ENCODE measurements at regions not wholly inside any gene's neighbourhood (a gene's known extent, or its start where the extent isn't known, plus 50 kb on each side); places are given as distances from the start of the nearest gene placed in this dataset.

DNA sequence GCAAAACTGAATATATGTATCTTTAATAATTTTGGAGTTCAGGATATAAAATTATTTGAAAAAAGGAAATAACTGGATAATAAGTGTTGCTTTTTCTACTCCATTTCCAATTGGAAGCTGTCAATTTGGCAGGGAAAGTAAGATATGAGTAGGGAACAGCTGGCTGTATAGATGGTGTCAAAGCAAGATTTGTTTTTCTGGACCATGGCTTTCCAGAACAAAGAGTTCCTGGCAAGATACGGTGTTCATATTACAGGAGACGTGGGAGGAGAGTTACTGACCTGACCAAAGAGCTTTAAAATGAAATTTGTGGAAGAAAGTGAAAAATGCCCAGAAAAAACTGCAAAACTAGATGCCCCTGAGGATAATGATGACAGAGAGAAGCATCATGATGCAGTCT, 442.7 kb upstream of the KIRREL3 start:
- Histone ChIP-seq H3K4me3 (no peak overlapping the region), H3K4me1 (no peaks in the 10 kb centered on the region), H3K27me3 (no peaks in the 10 kb centered on the region), H3K9me3 (no peaks in the 10 kb centered on the region), H3K36me3 (no peaks in the 10 kb centered on the region), H3K27ac (no peak overlapping the region)
- no peak for DNase-seq (ENCODE audit: low spot score in 2 of 2)
- intact Hi-C loops (cut with DNase I): no loop called here
- TF ChIP-seq, protein P1, sequence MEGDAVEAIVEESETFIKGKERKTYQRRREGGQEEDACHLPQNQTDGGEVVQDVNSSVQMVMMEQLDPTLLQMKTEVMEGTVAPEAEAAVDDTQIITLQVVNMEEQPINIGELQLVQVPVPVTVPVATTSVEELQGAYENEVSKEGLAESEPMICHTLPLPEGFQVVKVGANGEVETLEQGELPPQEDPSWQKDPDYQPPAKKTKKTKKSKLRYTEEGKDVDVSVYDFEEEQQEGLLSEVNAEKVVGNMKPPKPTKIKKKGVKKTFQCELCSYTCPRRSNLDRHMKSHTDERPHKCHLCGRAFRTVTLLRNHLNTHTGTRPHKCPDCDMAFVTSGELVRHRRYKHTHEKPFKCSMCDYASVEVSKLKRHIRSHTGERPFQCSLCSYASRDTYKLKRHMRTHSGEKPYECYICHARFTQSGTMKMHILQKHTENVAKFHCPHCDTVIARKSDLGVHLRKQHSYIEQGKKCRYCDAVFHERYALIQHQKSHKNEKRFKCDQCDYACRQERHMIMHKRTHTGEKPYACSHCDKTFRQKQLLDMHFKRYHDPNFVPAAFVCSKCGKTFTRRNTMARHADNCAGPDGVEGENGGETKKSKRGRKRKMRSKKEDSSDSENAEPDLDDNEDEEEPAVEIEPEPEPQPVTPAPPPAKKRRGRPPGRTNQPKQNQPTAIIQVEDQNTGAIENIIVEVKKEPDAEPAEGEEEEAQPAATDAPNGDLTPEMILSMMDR (IDR thresholded peaks at IDR 0.05): no peak

DNA sequence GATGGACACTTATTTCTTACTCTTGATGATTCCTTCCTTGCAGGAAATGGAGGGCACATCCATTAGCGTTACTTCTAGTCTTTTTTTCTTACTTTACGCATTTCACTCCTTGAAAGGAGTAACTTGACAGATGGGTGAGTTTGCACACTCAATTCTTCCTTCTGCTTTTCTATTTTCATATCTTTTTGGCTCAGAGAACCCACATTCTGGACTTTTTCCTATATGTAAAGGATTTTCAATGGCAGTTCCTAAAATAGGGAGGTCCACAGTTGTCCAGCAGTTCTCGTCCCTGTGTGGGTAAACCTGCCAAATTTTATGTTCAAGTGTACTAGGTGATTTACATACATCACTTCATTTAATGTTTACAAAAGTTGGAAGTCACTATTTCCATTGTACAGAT, 440.0 kb upstream of the KIRREL3 start:
- H3K27me3 ChIP-seq: no peaks in the 10 kb centered on the region
- no peaks in the 10 kb centered on the region for H3K36me3 ChIP-seq
- H3K9me3 ChIP-seq: no peaks in the 10 kb centered on the region
- DNase-seq (ENCODE audit: low spot score in 2 of 2): no peak
- TF ChIP-seq, protein P1 (IDR thresholded peaks at IDR 0.05): no peak
- H3K4me3 ChIP-seq: no peak overlapping the region
- intact Hi-C loops (cut with DNase I): no loop called here
- no peak overlapping the region for H3K27ac ChIP-seq
- H3K4me1 ChIP-seq: no peaks in the 10 kb centered on the region

DNA sequence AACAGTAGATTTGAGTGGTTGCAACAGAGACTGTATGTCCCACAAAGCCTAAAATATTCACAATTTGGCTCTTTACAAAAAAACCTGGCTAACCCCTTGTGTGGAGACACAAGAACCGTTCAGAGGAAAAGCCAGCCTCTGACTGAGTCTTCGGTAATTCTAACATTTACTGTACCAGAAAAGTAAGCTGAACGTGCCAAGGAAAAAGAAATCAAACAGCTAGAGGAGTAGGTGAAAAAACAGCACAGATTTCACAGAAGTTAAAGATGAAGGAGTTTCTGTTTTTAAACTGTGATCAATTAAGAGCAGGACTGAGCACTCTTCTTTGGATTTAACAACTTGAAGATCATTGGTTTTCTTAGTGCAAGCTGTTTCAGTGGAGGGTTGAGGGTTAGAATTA, 424.7 kb upstream of the KIRREL3 start:
- H3K27me3 ChIP-seq: no peaks in the 10 kb centered on the region
- H3K27ac ChIP-seq: no peak overlapping the region
- DNase-seq (ENCODE audit: low spot score in 2 of 2): no peak
- H3K36me3 ChIP-seq: no peaks in the 10 kb centered on the region
- TF ChIP-seq, protein P1 (IDR thresholded peaks at IDR 0.05): no peak
- no peak overlapping the region for H3K4me3 ChIP-seq
- intact Hi-C loops (cut with DNase I): no loop called here
- H3K9me3 ChIP-seq: no peaks in the 10 kb centered on the region
- H3K4me1 ChIP-seq: no peaks in the 10 kb centered on the region

DNA sequence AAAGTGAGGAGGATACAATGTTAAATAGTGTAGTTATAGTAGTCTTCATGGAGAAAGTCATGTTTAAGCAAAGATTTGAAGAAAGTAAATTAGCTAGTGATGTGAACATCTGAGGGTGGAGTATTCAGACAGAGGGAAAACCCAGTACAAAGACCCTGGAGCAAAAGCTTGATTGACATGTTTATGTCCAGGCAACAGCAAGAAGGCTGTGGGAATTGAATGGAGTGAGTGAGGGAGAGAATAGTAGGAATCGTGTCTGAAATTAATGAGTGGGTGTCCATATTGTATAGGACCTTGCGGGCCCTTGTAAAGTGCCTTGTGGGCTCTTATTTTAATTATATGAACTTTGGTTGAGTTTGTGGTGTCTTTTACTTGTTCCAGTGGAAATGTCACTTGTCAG, 424.1 kb upstream of the KIRREL3 start:
- TF ChIP-seq, protein P1 (IDR thresholded peaks at IDR 0.05): no peak
- Histone ChIP-seq H3K4me1 (no peaks in the 10 kb centered on the region), H3K9me3 (no peaks in the 10 kb centered on the region), H3K4me3 (no peak overlapping the region), H3K36me3 (no peaks in the 10 kb centered on the region), H3K27ac (no peak overlapping the region), H3K27me3 (no peaks in the 10 kb centered on the region)
- intact Hi-C loops (cut with DNase I): no loop called here
- no peak for DNase-seq (ENCODE audit: low spot score in 2 of 2)

DNA sequence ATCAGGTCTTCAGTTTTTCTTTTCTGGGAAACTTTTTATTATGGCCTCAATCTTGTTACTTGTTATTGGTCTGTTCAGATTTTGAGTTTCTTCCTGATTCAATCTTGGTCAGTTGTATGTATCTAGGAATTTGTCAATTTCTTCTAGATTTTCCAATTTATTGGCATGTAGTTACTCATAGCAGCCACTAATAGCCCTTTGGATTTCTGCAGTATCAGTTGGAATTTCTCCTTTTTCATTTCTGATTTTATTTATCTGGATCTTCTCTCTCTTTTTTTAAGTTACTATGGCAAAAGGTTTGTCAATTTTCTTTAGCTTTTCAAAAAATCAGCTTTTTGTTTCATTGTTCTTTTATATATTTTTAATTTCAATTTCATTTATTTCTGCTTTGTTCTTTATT, 419.6 kb upstream of the KIRREL3 start:
- intact Hi-C loops (cut with DNase I): no loop called here
- no peak for DNase-seq (ENCODE audit: low spot score in 2 of 2)
- H3K27me3 ChIP-seq: no peaks in the 10 kb centered on the region
- no peaks in the 10 kb centered on the region for H3K36me3 ChIP-seq
- TF ChIP-seq, protein P1 (IDR thresholded peaks at IDR 0.05): no peak
- H3K27ac ChIP-seq: no peak overlapping the region
- H3K4me3 ChIP-seq: no peak overlapping the region
- H3K9me3 ChIP-seq: no peaks in the 10 kb centered on the region
- H3K4me1 ChIP-seq: no peaks in the 10 kb centered on the region

DNA sequence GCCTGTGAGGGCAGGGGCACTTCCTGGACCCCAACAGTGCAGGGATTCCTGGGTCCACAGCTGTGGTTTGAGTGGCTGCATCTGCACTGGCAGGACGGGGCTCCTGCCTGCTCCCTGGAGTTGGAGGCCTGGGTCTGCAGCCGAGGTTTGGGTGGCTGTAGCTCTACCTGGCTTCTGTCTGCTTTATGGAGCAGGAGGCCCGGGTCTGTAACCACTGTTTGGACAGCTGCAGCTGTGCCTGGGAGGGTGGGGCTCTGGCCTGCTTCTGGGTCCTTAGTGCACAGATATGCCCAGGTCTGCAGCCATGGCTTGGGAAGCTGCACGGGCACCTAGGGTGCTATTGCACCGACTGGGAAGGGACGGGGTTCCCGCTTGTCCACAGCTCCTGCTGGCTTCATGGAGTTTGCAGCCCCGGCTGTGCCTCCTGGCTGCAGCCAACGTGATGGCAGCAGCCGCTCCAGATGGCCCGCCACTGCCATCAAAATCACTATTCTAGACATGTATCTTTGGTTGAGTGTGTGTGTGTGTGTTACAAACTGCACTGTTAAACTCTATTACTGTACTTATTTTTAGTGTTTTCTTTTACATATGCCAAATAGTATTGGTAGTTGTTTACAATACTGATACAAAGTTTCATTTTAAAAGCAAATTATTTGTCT, 412.3 kb upstream of the KIRREL3 start:
- H3K36me3 ChIP-seq: no peaks in the 10 kb centered on the region
- intact Hi-C loops (cut with DNase I): no loop called here
- no peak for DNase-seq (ENCODE audit: low spot score in 2 of 2)
- TF ChIP-seq, protein P1 (IDR thresholded peaks at IDR 0.05): no peak
- no peaks in the 10 kb centered on the region for H3K9me3 ChIP-seq
- no peak overlapping the region for H3K27ac ChIP-seq
- no peak overlapping the region for H3K4me3 ChIP-seq
- H3K4me1 ChIP-seq: no peaks in the 10 kb centered on the region
- no peaks in the 10 kb centered on the region for H3K27me3 ChIP-seq
